NCI-H2029 (cell line): ENCODE measurements at regions not wholly inside any gene's neighbourhood (a gene's known extent, or its start where the extent isn't known, plus 50 kb on each side); places are given as distances from the start of the nearest gene placed in this dataset.
"Not testable (repeated sequence)": the region's sequence is repeated elsewhere in the genome, so short reads cannot be mapped to it uniquely, and the experiment has no call there.

Experiments used
- DNase-seq: peaks from one replicate; lab custom pipeline; 2025; lab: John Stamatoyannopoulos, UW

DNA sequence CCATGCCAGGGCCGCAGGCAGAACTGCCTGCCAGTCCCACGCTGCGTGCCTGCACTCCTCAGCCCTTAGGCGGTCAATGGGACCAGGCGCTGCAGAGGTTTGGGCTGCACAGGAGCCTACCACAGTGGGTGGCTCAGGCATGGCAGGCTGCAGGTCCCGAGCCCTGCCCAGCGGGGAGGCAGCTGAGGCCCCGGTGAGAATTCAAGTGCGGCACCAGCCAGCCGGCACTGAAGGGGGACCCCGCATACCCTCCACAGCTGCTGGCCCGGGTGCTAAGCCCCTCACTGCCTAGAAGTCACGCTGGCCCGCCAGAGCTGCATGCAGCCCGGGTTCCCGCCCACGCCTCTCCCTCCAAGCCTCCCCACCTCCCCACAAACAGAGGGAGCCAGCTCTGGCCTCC lies 302.5 kb upstream of the UGT8 start:
- DNase-seq = no peak

GRCh38 chr4:114302472-114302871 lies 296.1 kb upstream of the UGT8 start:
- no peak for DNase-seq

GRCh38 chr4:114304046-114304445 lies 294.6 kb upstream of the UGT8 start:
- no peak for DNase-seq

GRCh38 chr4:114304567-114304966 lies 294.0 kb upstream of the UGT8 start:
- no peak for DNase-seq

GRCh38 chr4:114306946-114307345 lies 291.7 kb upstream of the UGT8 start:
- DNase-seq = no peak

DNA sequence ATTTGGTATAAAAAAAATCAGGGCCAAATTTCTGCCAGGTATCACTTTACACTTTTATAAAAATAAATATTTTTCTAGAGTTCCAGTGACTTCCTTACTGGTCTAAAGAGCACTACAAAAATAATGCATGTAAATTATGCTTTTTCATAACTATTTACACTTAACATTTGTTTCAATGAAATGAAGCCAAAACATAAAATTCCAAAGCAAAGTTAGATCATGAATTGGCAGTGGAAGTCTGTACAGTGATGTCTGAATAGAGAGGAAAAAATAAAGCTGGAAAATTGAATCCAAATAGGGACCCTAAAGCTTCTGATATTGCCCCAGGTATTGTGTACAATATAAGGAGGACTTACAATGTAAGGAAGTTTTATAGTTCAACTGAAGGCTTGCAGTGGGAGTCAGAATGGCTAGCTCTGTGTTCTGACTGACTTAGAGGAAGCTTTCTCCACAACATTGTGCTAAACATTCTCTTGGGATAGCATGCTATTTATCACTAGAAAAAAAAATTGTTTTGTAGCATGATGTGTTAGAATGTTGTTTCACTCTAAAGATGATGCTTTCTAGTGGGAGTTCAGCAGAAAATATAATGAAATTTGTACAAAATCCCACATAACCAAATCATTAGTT lies 288.2 kb upstream of the UGT8 start:
- DNase-seq = no peak

GRCh38 chr4:114311787-114312186 lies 286.8 kb upstream of the UGT8 start:
- DNase-seq = no peak

DNA sequence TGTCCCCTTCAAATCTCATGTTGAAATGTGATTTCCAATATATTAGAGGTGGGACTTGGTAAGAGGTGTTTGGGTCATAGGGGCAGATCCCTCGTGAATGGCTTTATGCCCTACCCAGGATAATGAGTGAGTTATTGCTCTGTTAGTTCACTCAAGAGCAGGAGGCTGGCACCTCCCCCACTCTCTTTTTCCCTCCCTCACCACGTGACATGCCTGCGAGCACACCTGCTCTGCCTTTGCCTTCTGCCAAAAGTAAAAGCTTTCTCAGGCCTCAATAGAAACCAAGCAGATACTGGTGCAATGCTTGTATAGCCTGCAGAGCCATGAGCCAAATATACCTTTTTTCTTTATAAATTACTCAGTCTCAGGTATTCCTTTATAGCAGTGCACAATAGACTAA lies 286.3 kb upstream of the UGT8 start:
- peak; percentile 59 for DNase-seq

- no peak for DNase-seq
These were observed 281.8 kb upstream of the UGT8 start for GRCh38 chr4:114316789-114317188.

- no peak for DNase-seq
These were observed 281.0 kb upstream of the UGT8 start for GRCh38 chr4:114317564-114317963.

- no peak for DNase-seq
These were observed 280.3 kb upstream of the UGT8 start for GRCh38 chr4:114318309-114318708.

GRCh38 chr4:114320126-114320525 lies 278.5 kb upstream of the UGT8 start:
- DNase-seq = no peak

- no peak for DNase-seq
These were observed 277.2 kb upstream of the UGT8 start for GRCh38 chr4:114321366-114321765.

GRCh38 chr4:114323841-114324240 lies 274.8 kb upstream of the UGT8 start:
- no peak for DNase-seq

DNA sequence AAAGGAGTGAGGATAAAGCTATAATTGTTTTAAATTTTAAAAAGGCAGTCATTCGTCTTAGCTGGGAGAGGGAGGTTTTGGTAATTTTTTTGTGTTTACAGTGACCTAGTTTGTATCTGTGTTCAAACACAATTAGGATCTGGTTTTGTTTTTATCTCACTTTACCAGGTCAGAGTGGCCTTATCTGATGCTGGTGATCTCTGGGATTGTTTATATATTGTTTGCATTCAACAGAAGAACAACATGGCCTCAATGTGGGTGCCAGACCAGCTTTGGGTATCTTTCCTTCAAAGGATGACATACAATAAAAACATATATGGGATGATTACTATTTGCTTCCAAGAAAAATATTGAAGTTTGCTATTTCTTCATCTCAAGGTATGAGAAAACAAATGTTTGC lies 272.2 kb upstream of the UGT8 start:
- DNase-seq = no peak

DNA sequence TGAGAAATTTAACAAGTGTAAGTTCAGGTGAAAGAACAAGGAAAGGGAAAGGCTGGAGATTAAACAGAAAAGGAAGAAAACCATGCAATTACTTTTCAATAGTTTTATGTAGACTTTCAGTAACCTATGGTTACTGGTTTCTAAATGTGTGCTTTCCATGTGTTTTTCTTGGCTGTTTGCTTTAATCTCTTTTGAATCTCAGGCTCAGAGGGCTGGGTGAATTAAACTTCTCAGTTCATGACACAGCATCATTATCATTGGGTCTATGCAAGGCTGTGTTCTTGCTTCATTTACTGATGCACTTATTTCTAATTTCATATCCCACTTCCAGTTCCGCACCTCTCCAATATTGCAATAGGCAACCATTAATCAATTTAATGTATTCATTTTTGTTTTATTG lies 266.5 kb upstream of the UGT8 start:
- no peak for DNase-seq

DNA sequence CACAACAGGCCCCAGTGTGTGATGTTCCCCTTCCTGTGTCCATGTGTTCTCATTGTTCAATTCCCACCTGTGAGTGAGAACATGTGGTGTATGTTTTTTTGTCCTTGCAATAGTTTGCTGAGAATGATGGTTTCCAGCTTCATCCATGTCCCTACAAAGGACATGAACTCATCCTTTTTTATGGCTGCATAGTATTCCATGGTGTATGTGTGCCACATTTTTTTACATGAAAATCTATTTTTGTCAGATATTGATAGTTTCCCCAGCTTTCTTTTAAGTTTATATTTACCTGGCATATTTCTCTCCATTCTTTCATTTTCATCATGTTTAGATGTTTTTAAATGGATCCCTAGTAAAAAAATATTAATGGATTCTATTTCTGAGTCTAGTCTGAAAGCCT lies 264.2 kb upstream of the UGT8 start:
- not testable (repeated sequence) for DNase-seq

- DNase-seq = no peak
These were observed 263.7 kb upstream of the UGT8 start for GRCh38 chr4:114334884-114335330.

DNA sequence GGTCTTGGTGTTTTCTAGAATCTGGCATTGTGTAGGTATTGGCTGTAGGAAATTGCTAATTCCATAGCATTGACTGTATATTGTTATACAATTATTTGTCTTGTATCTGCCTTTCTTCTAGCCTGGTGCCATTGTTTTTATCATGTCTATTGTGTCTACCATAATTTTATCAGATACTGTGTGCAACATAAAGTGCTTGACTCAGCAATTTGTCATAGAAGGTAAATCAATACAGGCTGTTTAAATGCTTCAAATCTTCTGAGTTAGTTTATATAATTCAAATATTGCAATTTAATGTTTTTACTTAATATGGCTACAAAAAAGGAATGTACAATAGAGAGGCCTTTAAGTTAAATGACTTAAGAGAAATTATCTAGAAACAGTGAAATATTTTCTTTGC lies 263.3 kb upstream of the UGT8 start:
- no peak for DNase-seq

GRCh38 chr4:114343015-114343414 lies 255.6 kb upstream of the UGT8 start:
- no peak for DNase-seq

GRCh38 chr4:114349543-114350175 lies 248.9 kb upstream of the UGT8 start:
- no peak for DNase-seq

- no peak for DNase-seq
These were observed 239.7 kb upstream of the UGT8 start for GRCh38 chr4:114358901-114359300.

GRCh38 chr4:114361249-114361648 lies 237.4 kb upstream of the UGT8 start:
- no peak for DNase-seq

GRCh38 chr4:114364857-114365256 lies 233.8 kb upstream of the UGT8 start:
- no peak for DNase-seq
